ENCODE measurements at regions not wholly inside any gene's neighbourhood (a gene's known extent, or its start where the extent isn't known, plus 50 kb on each side); places are given as distances from the start of the nearest gene placed in this dataset.

DNA sequence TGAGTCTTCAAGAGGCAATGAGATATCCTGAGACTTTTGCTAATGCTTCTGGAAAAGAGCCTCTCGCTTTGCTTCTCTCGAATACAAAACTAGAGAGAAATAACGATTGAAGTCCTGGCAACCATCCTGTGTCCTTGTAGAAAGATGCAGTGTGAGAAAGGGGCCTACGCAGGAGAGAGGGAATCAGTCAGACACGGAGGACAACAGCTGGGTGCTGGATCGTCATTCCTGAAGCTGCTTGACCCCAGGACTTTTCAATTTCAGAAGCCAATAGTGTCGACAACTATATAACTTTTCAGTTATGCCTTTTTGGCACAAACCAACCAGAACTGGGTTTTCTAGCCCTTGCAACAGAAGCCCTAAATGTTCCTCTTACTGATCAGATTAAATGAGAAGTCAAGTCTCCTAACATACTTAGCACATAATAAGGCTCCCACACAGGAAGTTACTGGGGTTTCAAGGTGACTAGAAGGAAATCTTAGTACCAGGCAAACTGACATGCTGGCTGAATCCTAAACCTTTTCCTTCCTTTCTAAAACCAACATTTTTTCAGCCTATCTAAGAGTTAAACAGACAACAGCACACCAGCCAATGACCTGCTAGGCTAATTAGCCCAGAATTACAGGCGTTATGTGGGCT is 755.6 kb downstream of the MED13L start:
- no peak for TF ChIP-seq MYC (IDR thresholded peaks at IDR 0.05; ENCODE audit: borderline replicate concordance, low read length)
- TF ChIP-seq, protein P1, sequence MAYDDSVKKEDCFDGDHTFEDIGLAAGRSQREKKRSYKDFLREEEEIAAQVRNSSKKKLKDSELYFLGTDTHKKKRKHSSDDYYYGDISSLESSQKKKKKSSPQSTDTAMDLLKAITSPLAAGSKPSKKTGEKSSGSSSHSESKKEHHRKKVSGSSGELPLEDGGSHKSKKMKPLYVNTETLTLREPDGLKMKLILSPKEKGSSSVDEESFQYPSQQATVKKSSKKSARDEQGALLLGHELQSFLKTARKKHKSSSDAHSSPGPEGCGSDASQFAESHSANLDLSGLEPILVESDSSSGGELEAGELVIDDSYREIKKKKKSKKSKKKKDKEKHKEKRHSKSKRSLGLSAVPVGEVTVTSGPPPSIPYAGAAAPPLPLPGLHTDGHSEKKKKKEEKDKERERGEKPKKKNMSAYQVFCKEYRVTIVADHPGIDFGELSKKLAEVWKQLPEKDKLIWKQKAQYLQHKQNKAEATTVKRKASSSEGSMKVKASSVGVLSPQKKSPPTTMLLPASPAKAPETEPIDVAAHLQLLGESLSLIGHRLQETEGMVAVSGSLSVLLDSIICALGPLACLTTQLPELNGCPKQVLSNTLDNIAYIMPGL (CRISPR knock-in tag; IDR thresholded peaks at IDR 0.05; ENCODE audit: borderline replicate concordance): no peak
- TF ChIP-seq ESRRA (IDR thresholded peaks at IDR 0.05; ENCODE audit: borderline replicate concordance, low read length): no peak

Measured in A549 (cell line).